22Rv1 (cell line): ENCODE measurements at regions not wholly inside any gene's neighbourhood (a gene's known extent, or its start where the extent isn't known, plus 50 kb on each side); places are given as distances from the start of the nearest gene placed in this dataset.

Experiments
- H3K27ac ChIP-seq: fragments of 450-650 bp; 2 replicates; pipeline ENCODE4 v1.5.1; 2017
- ZFX ChIP-seq: fragments of 450-650 bp; IDR thresholded peaks from 2 replicates; pipeline ENCODE4 v1.6.1; 2017; ENCODE audit warnings: antibody characterized with exemption, borderline replicate concordance
- TF ChIP-seq, protein P1 (sequence below): fragments of 450-650 bp; IDR thresholded peaks from 2 replicates; pipeline ENCODE4 v1.5.1; 2017; ENCODE audit warnings: mild to moderate bottlenecking

DNA sequence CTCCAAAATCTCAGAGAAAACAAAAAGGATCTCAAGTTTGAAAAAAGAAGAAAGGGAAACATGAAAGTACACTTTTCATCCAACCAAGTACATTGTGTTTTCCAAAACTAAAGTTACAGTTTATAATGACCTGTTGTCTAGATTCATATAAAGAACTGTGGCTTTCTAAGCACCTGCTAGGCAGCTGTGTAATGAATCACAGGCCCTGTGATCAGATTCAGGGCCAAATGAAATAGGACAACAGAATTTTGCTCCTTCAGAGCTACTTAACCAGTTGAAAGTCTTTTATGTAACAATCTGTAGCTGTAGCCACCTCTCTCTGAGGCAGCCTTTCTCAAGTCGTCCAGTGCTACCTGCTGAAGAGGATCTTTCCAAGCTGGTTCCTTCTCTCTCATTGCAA, 960.0 kb upstream of the RAG2 start:
- H3K27ac ChIP-seq = no peak overlapping the region
- TF ChIP-seq ZFX = no peak
- TF ChIP-seq, protein P1, sequence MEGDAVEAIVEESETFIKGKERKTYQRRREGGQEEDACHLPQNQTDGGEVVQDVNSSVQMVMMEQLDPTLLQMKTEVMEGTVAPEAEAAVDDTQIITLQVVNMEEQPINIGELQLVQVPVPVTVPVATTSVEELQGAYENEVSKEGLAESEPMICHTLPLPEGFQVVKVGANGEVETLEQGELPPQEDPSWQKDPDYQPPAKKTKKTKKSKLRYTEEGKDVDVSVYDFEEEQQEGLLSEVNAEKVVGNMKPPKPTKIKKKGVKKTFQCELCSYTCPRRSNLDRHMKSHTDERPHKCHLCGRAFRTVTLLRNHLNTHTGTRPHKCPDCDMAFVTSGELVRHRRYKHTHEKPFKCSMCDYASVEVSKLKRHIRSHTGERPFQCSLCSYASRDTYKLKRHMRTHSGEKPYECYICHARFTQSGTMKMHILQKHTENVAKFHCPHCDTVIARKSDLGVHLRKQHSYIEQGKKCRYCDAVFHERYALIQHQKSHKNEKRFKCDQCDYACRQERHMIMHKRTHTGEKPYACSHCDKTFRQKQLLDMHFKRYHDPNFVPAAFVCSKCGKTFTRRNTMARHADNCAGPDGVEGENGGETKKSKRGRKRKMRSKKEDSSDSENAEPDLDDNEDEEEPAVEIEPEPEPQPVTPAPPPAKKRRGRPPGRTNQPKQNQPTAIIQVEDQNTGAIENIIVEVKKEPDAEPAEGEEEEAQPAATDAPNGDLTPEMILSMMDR = no peak

DNA sequence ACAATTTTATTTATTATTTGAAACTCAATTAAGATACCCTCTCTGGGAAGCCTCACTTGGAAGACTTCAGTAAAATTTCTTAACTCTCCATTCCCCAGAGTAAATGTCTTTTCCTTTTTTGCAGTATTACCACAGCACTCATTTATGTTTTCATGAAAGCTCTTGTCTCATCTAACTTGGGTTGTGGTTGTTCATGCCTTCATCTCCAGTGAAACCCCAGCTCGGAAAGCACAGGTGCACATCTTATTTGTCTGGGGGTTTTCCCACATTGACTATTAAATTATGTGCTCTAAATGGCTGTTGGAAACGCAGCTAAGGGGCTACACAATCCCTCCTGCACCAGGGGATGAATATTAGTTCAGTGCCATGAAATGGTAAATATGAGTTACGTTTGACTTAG, 954.2 kb upstream of the RAG2 start:
- TF ChIP-seq ZFX = no peak
- TF ChIP-seq, protein P1 = no peak
- H3K27ac ChIP-seq = no peak overlapping the region

DNA sequence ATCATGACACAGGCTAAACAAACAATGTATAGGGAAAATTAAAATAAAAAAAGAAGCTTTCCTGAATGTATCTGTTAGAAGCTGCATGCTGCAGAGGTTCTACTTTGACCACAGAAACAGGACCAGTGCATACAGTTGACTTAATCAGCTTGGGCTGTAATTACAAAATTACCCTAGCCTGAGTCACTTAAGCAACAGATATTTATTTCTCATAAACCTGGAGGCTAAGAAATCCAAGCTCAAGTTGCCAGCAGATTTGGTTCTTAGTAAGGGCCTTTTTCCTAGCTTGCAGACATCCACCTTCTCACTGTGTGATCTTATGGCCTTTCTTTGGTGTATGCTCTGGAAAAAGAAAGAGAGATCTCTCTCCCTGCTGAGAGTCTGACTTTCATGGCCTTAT, 946.5 kb upstream of the RAG2 start:
- TF ChIP-seq ZFX = no peak
- TF ChIP-seq, protein P1 = no peak
- H3K27ac ChIP-seq = no peak overlapping the region

DNA sequence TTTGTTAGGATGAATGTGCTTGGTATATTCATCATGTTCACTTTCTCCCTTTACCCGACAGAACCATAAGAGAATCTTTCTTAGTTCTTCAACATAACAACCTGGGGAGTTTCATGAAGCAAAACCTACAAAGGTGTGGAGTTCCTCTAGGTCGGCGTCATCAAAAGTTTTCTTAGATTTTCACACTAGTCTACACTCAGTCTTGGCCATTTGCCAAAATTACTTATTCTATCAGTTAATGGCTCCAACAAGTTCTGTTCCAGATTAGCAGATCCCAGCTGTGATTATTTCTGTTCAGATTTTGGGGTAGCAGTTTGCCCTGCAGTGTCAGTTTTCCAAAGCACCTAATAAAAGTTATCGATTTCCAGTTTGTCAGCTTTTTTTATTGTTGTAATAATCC, 935.8 kb upstream of the RAG2 start:
- no peak overlapping the region for H3K27ac ChIP-seq
- TF ChIP-seq, protein P1 = no peak
- no peak for TF ChIP-seq ZFX

DNA sequence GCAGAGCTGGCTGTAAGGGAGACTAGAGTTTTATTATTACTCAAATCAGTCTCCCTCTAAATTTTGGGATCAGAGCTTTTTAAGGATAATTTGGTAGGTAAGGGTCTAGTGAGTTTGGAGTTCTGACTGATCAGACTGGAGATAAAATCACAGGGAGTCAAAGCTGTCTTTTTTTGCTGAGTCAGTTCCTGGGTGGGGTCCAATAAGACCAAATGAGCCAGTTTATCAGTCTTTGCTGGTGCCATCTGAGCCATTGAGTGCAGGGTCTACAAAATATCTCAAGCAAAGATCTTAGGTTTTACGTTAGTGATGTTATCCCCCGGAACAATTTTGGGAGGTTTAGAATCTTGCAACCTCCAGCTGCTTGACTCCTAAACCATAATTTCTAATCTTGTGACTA, 935.1 kb upstream of the RAG2 start:
- TF ChIP-seq, protein P1 = no peak
- no peak for TF ChIP-seq ZFX
- no peak overlapping the region for H3K27ac ChIP-seq

DNA sequence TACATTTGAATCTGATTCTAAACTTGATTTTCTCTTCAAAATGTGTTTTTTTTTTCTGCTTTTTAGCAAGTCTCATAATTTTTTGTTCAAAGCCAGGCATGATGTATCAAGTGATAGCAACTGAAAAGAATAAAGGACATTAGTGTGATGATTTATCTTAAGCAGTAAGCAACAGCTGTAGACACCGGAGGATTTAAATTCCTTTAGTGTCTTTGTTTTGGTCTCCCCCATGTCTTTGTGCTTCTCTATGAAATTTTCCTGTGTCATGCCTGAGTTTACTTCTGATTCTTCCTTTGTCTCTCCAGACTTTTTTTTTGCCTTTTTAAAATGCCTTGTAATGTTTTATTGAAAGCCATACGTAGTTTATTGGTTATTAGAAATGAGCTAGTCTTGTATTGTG, 934.2 kb upstream of the RAG2 start:
- TF ChIP-seq, protein P1 = no peak
- no peak for TF ChIP-seq ZFX
- no peak overlapping the region for H3K27ac ChIP-seq

DNA sequence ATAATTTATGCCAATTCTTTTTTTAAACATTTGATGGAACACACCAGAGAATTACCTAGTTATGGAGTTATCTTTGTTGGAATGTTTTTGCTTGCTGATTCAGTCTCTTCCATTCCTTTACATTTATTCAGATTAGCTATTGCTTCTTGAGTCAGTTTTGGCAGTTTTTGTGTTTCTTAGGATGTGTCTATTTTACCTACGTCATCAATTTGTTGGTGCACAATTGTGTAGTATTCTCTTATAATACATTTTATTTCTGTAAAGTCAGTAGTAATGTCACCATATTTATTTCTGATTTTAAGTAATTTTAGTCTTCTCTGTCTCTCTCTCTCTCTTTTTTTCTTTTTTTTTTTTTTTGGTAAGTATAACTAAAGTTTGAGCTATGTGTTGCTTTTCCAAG, 929.5 kb upstream of the RAG2 start:
- TF ChIP-seq, protein P1 = no peak
- no peak for TF ChIP-seq ZFX
- no peak overlapping the region for H3K27ac ChIP-seq
